HEK293 (cell line): ENCODE measurements at regions not wholly inside any gene's neighbourhood (a gene's known extent, or its start where the extent isn't known, plus 50 kb on each side); places are given as distances from the start of the nearest gene placed in this dataset.

Experiments used
- TCF7L2 ChIP-seq: IDR thresholded peaks from 2 replicates; pipeline ENCODE4 v1.6.1; 2011; ENCODE audit warnings: low read depth, mild to moderate bottlenecking, inconsistent platforms, low read length, moderate library complexity, borderline replicate concordance
- ZNF239 ChIP-seq: fragments of 450-650 bp; formaldehyde crosslinking; IDR thresholded peaks from 2 replicates; pipeline ENCODE4 v1.5.1; 2016; ENCODE audit warnings: missing biosample characterization, missing genetic modification characterization
- ZNF24 ChIP-seq: fragments of 450-650 bp; formaldehyde crosslinking; IDR thresholded peaks from 2 replicates; pipeline ENCODE4 v1.5.1; 2016; ENCODE audit warnings: missing biosample characterization, missing genetic modification characterization
- ZNF48 ChIP-seq: fragments of 450-650 bp; formaldehyde crosslinking; IDR thresholded peaks from 2 replicates; pipeline ENCODE4 v1.5.1; 2016; ENCODE audit warnings: missing biosample characterization, missing genetic modification characterization
- ZNF747 ChIP-seq: fragments of 450-650 bp; formaldehyde crosslinking; IDR thresholded peaks from 2 replicates; pipeline ENCODE4 v1.5.1; 2016; ENCODE audit warnings: missing biosample characterization, missing genetic modification characterization
- ZNF76 ChIP-seq: fragments of 450-650 bp; formaldehyde crosslinking; IDR thresholded peaks from 2 replicates; pipeline ENCODE4; 2016; ENCODE audit warnings: low read depth, missing biosample characterization, missing genetic modification characterization, borderline replicate concordance
- TF ChIP-seq, protein P1 (sequence below): fragments of 450-650 bp; formaldehyde crosslinking; IDR thresholded peaks from 2 replicates; pipeline ENCODE4 v1.5.1; 2016; ENCODE audit warnings: missing biosample characterization, missing genetic modification characterization
- TF ChIP-seq, protein P2 (sequence below): fragments of 450-650 bp; formaldehyde crosslinking; IDR thresholded peaks from 2 replicates; pipeline ENCODE4 v1.5.1; 2016; ENCODE audit warnings: missing biosample characterization, missing genetic modification characterization
- TF ChIP-seq, protein P3 (sequence below): fragments of 450-650 bp; formaldehyde crosslinking; IDR thresholded peaks from 2 replicates; pipeline ENCODE4 v1.5.1; 2016; ENCODE audit warnings: missing biosample characterization, missing genetic modification characterization
- TF ChIP-seq, protein P4 (sequence below): fragments of 450-650 bp; formaldehyde crosslinking; IDR thresholded peaks from 2 replicates; pipeline ENCODE4 v1.5.1; 2016; ENCODE audit warnings: missing biosample characterization, missing genetic modification characterization

DNA sequence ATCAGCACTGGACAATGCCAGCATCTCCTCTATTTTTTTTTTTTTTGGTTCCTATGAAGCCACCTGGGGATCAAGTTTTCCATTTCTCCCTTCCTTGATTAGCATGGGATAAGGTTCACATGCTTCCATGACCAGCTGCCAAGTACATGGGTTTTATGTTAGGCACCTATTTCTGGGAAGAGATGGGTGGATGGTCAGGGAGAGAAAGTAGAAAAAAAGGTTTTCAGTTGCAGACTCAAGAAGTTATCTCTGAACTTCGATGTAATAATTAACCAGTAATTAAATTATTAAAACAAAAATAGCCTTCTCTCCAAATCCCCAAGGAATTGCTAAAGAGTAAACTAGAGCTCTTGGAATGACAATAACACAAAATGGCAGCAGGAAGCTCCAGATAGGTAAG is 164.9 kb upstream of the MAF start:
- no peak for TF ChIP-seq ZNF747 (tag by site-specific recombination)
- TF ChIP-seq, protein P1, sequence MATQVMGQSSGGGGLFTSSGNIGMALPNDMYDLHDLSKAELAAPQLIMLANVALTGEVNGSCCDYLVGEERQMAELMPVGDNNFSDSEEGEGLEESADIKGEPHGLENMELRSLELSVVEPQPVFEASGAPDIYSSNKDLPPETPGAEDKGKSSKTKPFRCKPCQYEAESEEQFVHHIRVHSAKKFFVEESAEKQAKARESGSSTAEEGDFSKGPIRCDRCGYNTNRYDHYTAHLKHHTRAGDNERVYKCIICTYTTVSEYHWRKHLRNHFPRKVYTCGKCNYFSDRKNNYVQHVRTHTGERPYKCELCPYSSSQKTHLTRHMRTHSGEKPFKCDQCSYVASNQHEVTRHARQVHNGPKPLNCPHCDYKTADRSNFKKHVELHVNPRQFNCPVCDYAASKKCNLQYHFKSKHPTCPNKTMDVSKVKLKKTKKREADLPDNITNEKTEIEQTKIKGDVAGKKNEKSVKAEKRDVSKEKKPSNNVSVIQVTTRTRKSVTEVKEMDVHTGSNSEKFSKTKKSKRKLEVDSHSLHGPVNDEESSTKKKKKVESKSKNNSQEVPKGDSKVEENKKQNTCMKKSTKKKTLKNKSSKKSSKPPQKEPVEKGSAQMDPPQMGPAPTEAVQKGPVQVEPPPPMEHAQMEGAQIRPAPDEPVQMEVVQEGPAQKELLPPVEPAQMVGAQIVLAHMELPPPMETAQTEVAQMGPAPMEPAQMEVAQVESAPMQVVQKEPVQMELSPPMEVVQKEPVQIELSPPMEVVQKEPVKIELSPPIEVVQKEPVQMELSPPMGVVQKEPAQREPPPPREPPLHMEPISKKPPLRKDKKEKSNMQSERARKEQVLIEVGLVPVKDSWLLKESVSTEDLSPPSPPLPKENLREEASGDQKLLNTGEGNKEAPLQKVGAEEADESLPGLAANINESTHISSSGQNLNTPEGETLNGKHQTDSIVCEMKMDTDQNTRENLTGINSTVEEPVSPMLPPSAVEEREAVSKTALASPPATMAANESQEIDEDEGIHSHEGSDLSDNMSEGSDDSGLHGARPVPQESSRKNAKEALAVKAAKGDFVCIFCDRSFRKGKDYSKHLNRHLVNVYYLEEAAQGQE = no peak
- TF ChIP-seq, protein P2, sequence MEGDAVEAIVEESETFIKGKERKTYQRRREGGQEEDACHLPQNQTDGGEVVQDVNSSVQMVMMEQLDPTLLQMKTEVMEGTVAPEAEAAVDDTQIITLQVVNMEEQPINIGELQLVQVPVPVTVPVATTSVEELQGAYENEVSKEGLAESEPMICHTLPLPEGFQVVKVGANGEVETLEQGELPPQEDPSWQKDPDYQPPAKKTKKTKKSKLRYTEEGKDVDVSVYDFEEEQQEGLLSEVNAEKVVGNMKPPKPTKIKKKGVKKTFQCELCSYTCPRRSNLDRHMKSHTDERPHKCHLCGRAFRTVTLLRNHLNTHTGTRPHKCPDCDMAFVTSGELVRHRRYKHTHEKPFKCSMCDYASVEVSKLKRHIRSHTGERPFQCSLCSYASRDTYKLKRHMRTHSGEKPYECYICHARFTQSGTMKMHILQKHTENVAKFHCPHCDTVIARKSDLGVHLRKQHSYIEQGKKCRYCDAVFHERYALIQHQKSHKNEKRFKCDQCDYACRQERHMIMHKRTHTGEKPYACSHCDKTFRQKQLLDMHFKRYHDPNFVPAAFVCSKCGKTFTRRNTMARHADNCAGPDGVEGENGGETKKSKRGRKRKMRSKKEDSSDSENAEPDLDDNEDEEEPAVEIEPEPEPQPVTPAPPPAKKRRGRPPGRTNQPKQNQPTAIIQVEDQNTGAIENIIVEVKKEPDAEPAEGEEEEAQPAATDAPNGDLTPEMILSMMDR = no peak
- no peak for TF ChIP-seq ZNF239
- TF ChIP-seq, protein P3, sequence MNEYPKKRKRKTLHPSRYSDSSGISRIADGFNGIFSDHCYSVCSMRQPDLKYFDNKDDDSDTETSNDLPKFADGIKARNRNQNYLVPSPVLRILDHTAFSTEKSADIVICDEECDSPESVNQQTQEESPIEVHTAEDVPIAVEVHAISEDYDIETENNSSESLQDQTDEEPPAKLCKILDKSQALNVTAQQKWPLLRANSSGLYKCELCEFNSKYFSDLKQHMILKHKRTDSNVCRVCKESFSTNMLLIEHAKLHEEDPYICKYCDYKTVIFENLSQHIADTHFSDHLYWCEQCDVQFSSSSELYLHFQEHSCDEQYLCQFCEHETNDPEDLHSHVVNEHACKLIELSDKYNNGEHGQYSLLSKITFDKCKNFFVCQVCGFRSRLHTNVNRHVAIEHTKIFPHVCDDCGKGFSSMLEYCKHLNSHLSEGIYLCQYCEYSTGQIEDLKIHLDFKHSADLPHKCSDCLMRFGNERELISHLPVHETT (tag by site-specific recombination) = no peak
- TF ChIP-seq ZNF76 (tag by site-specific recombination) = no peak
- TF ChIP-seq ZNF24 (tag by site-specific recombination) = no peak
- TF ChIP-seq ZNF48 (tag by site-specific recombination) = no peak
- TF ChIP-seq, protein P4, sequence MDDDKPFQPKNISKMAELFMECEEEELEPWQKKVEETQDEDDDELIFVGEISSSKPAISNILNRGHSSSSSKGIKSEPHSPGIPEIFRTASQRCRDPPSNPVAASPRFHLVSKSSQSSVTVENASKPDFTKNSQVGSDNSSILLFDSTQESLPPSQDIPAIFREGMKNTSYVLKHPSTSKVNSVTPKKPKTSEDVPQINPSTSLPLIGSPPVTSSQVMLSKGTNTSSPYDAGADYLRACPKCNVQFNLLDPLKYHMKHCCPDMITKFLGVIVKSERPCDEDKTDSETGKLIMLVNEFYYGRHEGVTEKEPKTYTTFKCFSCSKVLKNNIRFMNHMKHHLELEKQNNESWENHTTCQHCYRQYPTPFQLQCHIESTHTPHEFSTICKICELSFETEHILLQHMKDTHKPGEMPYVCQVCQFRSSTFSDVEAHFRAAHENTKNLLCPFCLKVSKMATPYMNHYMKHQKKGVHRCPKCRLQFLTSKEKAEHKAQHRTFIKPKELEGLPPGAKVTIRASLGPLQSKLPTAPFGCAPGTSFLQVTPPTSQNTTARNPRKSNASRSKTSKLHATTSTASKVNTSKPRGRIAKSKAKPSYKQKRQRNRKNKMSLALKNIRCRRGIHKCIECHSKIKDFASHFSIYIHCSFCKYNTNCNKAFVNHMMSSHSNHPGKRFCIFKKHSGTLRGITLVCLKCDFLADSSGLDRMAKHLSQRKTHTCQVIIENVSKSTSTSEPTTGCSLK = no peak
- TF ChIP-seq TCF7L2 = no peak
